ENCODE measurements at regions not wholly inside any gene's neighbourhood (a gene's known extent, or its start where the extent isn't known, plus 50 kb on each side); places are given as distances from the start of the nearest gene placed in this dataset.
"Not testable (repeated sequence)": the region's sequence is repeated elsewhere in the genome, so short reads cannot be mapped to it uniquely, and the experiment has no call there.

DNA sequence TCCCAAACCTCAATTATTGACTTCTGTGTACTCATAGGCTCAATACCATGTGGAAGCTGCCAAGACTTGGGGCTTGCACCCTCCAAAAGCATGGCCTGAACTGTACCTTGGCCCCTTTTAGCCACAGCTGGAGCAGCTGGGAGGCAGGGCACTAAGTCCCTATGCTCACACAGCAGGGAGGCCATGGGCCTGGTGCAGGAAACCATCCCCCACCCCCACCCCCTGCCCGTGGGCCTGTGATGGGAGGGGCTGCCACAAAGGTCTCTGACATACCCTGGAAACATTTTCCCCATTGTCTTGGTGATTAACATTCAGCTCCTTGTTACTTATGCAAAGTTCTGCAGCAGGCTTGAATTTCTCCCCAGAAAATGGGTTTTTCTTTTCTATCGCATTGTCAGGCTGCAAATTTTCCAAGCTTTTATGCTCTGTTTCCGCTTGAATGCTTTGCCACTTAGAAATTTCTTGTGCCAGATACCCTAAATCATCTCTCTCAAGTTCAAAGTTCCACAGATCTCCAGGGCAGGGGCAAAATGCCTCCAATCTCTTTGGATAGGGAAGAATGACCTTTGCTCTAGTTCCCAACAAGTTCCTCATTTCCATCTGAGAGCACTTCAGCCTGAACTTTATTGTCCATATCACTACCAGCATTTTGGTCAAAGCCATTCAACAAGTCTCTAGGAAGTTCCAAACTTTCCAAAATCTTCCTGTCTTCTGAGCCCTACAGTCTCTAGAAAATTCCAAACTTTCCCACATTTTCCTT lies 141.8 kb downstream of the AHR start:
- DNase-seq = not testable (repeated sequence)

DNA sequence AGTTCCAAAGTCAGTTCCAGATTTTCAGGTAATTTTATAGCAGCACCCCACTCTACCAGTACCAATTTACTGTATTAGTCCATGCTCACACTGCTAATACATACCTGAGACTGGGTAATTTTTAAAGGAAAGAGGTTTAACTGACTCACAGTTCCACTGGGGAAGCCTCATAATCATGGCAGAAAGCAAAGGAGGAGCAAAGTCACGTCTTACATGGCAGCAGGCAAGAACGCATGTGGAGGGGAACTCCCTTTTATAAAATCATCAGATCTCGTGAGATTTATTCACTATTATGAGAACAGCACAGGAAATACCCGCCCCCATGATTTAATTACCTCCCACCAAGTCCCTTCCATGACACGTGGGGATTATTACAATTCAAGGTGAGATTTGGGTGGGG lies 142.4 kb downstream of the AHR start:
- DNase-seq = no peak

DNA sequence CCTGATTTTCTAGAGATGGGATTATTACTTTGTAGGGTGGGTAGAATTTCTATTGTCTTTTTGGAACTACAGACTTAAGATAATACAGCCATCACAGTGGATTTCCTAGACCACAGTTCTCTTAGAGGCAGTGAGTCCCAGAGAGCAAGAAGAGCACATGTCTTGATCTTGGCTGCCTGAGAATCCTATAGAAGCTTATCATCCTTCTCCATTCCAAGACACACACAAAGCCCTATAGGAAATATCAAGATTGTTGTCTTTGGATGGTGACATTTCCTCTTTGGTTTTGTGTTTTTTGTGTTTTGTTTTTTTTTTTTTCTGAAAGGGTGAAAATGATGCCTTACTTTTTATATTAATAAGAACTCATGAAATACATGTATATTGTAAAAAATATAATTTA lies 143.1 kb downstream of the AHR start:
- DNase-seq = no peak

DNA sequence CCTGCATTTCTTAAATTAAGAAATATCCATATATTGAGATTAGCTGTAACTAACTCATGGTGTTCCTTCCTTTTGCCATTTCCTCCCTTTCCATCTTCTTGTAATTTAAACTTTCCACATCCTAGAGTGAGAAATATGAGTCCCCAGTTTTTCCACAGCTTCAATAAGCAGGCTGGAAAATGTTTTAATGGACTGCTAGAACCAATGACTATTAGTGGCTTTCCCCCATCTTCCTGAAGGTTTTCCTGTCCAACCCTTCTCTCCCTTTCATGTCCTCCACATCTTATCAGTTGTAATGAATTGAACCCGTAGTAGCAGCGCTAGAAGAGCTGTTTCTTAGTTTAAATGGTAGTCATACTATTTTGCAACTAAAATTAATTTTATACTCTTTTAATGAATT lies 145.7 kb downstream of the AHR start:
- no peak for DNase-seq

DNA sequence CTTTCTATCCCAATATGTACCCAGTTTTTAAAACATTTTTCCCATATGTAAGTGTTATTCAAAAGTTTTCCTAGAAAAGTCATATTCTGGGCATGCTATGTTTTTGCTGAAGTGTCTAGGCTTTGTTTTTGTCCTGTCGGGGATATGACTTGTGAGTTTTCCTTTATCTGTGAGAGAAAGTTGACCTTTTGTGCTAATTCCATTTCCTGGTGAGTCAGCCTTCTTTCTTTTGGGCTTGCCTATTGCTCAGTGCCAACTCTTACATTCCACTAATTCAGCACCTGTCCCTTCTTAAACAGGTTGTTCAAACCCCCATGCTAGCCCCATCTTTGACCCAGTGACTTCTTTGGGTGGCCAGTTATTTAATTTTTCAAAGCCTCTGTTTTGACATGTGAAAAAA lies 146.2 kb downstream of the AHR start:
- peak; percentile 41 for DNase-seq

DNA sequence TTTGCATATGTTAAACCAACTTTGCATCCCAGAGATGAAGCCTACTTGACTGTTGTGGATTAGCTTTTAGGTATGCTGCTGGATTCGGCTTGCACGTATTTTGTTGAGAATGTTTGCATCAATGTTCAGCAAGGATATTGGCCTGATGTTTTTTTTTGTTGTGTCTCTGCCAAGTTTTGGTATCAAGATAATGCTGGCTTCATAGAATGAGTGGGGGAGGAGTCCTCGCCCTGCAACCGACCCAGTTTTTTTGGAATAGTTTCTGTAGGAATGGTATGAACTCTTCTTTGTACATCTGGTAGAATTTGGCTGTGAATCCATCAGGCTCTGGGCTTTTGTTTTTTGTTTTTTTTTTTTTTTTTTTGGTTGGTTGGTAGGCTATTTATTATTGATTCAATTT lies 147.9 kb downstream of the AHR start:
- no peak for DNase-seq

DNA sequence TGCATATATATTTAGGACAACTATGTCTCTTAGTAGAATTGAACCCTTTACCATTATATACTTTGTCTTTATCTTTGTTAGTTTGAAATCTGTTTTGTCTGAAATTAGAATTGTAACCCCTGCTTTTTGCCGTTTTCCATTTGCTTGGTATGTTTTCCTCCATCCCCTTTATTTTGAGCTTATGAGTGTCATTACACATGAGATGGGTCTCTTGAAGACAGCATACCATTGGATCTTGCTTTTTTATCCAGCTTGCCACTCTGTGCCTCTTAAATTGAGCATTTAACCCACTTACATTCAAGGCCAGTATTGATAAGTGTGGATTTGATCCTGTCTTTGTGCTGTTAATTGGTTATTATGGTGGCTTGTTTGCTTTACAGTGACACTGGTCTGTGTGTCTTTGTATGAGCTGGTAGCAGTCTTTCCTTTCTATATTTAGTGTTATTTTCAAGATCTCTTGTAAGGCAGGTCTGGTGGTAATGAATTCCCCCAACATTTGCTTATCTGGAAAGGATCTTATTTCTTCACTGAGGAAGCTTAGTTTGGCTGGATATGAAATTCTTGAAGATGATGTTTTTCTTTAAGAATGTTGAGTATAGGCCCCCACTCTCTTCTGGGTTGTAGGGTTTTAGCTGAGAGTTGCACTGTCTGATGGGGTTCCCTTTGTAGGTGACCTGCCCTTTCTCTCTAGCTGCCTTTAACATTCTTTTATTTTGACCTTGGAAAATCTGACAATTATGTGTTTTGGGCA lies 149.5 kb downstream of the AHR start:
- peak; percentile 21 for DNase-seq

DNA sequence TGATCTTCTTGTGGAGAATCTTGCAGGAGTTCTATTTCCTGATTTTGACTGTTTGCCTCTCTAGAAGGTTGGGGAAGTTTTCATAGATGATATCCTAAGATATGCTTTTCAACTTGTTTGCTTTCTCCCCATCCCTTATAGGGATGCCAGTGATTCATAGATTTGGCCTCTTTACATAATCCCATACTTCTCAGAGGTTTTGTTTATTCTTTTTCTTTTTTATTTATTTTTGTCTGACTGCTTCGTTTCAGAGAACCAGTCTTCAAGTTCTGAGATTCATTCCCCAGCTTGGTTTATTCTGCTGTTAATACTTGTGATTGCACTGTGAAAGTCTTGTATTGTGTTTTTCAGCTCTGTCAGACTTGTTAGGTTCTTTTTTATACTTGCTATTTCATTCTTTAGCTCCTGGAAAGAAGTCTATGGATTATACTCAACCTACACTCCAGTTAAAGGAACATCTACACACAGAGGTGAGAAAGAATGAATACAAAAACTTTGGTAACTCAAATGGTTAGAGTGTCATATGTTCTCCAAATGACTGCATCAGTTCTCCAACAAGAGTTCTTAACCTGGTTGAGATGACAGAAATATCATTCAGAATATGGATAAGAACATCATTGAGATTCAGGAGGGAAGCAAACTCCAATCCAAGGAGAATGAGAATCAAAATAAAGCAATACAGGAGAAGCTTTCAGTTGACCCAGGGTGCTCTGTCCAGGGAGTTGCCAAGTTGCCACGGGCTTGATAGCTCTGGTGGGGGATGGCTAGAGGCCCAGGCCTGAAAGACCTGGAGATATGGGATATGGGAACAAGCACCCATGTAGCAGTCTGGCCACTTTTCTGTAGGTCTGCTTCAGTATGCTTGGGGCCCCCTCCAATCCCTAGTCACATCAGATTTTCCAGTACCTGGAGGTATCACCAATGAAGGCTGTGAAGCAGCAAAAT lies 150.3 kb downstream of the AHR start:
- DNase-seq = peak; percentile 19

DNA sequence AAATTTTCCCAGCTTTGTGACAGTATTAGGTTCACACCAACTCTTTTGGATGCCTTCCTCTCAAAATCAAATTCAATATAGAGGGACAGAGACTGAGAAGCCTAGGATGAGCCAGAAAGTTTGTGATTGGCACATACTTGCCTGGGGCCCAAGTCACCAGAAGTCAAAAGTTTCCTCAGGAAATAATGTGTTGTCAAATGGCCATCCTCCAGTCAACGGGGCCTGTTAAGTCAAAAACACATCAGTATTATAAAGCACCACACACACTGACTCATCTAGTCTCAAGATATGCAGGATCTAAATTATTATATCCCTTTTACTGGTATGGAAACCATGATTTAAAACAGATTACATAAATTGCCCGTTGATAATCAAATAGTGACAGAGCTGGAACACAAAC lies 158.1 kb downstream of the AHR start:
- DNase-seq = peak; percentile 12

DNA sequence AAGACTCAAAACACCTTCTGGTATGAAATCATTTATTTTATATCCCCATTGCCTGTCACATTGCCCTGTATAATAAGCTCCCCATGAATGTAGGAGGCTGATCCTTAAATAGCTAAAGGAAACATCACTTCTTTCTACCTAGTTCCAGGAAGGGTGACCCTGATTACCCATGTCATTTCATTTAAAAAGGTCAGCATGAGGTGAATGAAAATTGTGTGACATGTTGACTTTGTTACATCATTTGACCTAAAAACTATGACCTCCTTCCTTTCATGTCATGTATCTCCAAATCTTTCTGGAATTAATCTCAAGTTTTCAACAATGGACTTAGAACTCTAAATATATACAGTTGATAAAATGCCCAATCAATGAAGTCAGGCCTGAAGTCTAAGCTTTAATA lies 161.5 kb downstream of the AHR start:
- no peak for DNase-seq

DNA sequence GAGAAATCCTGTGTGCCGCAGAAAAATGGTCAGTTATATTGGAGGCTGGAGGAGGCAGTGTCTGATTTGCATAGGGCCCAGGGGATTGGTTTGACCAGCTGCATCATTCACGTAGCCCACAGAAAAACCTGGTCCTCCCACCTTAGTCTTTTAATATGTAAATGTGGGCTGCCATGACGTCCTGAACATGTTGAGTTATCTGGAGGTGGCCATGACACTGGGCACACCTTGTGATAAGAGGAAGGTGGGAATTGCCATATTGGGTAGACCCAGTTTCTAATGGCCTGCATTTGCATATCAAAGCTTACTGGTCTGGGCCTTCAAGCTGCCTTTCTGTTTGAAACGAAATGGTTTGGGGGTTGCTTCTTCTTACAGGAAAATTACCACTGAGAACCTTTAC lies 162.2 kb downstream of the AHR start:
- DNase-seq = no peak

DNA sequence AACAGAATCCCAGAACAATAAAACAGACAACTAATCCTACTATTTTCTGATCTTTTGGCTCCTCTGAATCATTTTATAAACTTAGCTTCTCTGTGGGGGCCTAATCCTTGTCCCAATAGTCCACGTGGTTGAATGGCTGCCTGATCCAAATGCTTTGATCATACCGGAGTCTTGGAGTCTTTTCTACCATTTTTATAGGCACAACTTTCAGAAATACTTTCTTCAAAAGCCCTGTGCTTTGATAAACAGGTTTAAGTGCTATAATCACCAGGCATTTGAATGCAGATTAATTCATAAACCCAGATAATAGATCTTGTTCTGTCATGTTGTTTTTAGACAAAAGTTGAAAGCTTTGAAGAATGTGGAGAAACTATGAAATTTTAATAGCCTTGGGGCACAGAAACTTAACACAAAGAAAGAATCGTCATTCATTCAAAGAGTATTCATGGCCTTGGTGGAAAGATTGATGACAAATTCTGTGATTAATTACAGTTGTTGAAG lies 163.7 kb downstream of the AHR start:
- DNase-seq = peak; percentile 31

DNA sequence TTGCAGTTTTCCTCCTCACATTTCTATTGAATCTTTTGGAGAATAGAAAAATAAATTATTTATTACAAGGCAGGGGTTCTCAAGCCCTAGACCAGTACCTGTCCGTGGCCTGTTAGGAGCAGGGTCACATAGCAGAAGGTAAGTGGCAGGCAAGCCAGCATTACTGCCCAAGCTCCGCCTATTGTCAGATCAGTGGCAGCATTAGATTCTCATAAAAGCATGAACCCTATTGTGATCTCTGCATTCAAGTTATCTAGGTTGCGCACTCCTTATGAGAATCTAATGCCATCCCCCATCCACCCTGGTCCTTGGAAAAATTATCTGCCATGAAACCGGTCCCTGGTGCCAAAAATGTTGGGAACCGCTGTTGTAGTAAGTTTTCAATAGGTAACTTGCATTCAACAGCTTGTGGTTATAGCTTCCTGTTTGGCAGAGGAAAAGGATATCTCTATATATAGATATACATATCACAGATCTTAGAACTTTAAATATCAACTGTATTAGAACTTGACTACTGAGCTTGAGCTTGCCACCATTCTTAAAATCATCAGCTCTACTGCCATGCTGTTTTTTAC lies 165.1 kb downstream of the AHR start:
- DNase-seq = no peak

DNA sequence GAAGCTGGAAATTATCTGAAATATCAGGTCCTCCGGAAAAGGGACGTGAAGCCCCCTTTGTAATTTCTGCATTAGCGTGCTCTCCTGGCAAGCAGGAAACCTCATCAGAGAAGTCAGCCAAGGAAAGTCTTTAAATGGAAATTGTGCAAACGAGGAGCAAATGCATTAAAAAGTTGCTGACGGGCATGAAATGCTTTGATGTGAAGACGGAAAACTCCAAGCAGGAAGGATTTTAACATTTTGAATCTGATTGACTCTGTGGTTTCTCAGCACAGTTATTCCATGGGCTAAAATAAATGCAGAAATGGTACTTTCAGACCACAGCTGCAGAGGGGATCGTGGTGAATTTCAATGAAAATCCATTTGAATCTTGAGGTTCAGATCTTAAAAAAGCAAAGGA lies 167.8 kb downstream of the AHR start:
- no peak for DNase-seq

DNA sequence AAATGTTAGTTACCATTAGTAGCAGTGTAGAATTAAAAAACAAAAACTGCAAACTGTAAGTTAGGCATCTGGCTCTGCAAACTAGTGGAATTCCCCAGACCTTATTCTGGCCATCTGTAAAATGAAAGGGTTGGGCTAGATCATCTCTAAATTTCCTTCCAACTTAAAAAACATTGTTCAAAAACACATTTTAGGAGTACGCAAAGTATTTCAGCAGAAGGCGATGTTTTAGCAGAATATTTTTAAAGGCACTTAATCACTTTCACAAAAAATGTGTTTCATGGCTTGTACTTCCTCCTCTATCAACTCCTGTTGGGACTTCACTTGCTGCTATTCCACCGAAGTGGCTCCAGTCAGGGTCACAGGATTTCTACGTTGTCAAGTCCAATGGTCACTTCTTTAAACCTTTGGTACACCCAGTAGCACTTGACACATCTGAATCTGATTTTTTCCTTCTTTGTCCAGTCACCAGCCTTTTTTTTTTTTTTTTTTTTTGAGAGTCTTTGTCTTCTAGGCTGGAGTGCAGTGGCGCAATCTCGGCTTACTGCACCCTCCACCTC lies 169.0 kb downstream of the AHR start:
- DNase-seq = no peak

DNA sequence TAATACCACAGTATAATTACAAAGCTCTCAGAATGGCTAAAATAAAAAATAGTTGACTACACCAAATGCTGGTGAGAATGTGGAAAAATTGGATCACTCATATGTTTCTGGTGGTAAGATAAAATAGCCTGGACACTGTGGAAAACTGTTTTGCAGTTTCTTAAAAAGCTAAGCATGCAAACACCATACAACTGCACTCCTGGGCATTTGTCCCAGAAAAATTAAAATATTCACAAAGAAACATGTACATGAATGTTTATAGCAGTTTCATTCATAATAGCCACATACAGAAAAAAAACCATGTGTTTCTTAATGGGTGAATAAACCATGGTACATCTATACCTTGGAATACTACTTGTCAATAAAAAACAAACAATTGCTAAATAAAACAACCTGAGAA lies 172.9 kb downstream of the AHR start:
- no peak for DNase-seq

DNA sequence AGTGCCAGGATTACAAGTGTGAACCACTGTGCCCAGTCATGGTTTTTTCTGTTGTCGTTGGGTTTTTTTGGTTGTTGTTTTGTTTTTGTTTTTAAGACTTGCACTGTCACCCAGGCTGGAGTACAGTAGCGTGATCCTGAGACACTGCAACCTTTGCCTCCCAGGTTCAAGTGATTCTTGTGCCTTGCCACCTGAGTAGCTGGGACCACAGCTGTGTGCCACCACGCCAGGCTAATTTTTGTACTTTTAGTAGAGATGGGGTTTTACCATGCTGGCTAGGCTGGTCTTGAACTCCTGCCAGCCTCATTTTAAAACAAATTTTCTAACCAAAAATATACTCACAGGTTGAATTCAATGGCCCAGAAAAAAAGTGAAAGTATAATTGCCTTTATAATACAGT lies 174.1 kb downstream of the AHR start:
- DNase-seq = no peak

DNA sequence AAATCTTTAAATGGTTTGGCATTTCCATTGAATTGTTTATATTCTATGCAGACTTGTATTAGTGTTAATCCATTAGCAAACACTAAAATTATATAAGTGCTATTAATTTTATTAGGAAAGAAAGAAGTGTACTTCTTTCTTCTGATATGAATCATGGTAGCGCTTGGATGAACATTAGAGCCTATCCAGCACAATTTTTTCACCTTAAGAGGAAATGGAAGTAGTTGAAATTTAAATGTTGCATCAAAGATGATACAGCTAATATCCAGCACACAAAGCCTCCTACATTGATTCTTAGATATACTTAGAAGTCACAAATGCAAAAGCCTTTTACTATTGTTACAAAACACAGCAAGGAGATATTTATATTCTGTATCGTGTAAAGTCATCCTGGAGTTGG lies 174.5 kb downstream of the AHR start:
- no peak for DNase-seq

DNA sequence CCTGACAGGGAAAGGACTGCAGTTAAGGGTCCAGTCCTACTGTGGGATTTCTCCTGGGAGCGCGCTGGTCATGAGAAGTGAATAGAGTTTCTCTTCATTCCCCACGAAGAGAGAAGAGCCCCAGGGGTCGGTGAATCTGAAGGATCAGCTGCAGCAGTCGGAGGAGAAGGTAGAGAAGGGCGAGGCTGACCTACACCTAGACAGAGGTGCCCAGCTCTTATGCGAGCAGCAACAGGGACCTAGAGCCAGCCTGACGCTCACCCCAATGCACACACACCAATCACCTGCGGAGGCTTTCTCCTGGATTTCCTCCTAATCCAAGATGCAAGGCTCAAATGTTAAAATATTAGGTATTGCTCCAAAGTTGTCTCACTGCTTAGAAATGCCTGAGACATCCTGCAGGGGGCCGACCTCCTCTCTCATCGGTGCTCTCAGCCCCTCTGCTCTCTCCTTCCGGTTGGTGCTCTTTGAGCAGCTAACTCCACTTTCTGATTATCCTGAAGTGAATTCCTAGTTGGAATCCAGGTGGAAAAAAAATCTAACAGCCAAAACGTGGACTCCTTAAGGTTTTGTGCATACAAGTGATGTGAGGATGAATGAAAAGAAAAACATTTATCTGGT lies 176.4 kb downstream of the AHR start:
- DNase-seq = no peak

DNA sequence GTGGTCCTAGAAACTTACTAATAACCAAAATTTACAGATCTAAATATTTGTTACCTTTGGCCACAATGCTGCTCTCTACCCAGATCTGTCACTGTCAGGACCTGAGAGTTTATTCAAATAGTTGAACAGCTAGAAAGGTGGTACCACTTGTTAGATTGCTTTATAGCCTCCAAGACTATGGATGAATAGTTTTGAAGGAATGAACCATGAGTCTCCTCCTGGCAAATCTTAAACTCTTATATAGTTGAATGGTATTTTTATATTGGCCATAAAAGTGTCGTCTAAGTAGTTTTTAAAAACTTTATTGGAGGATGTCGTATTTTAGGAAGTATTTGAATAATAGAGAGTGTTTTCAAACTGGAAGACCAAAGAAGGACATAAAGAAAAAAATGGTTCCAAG lies 178.7 kb downstream of the AHR start:
- no peak for DNase-seq

DNA sequence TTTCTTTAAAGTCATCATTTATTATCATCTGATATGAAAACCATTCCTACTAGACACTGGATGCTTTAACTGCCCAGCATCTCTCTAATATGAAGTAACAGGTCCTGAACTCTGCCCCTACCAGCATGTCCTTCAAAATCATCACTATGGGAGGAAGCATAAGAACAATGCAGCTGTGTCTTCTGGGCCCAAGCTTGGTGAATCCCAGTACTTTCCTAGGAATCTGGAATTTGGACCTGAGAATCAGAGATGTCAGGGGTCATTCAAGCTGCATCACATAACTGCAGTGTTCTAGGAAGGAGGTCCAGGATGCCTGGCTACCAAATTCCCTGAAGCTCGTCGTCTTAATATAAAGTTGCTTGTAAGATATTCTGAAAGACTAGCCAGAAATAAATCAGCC lies 182.7 kb downstream of the AHR start:
- DNase-seq = no peak

DNA sequence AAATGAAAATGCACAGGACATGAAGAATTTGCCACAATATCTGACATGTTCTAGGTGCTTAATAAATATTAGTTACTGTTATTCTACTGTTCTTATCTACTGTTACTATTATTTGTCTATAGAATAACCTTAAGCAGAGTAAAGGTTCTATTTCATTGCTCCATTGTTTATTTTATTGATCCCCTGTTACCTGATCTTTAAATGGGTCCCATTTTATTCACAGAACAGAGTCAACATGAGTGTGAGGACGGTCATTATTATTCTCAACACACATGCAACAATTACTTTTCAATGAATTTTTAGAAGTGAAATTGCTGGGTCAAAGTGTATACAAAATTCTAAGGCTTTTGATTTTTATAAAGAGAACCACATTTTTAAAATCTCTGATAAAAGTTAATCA lies 186.9 kb downstream of the AHR start:
- DNase-seq = no peak

All from EL (cell line).